SK-N-SH treated with all-trans-retinoic acid at 6 μM for 48 hours (cell line): ENCODE measurements at regions not wholly inside any gene's neighbourhood (a gene's known extent, or its start where the extent isn't known, plus 50 kb on each side); places are given as distances from the start of the nearest gene placed in this dataset.

Source experiments
- BACH2 ChIP-seq: fragments of 250-450 bp; sonication (Bioruptor Pico); IDR thresholded peaks from 2 replicates; pipeline ENCODE4 v1.9.0; 2021; ENCODE audit warnings: mild to moderate bottlenecking, borderline replicate concordance
- CREB5 ChIP-seq: fragments of 250-450 bp; sonication (Bioruptor Pico); IDR thresholded peaks from 2 replicates; pipeline ENCODE4 v1.5.1; 2020; ENCODE audit warnings: low read depth, mild to moderate bottlenecking, moderate library complexity
- ISL1 ChIP-seq: fragments of 250-450 bp; sonication (Bioruptor Pico); IDR thresholded peaks from 2 replicates; pipeline ENCODE4 v2.1.2; 2022; ENCODE audit warnings: mild to moderate bottlenecking, moderate library complexity
- PATZ1 ChIP-seq: fragments of 250-450 bp; sonication (Bioruptor Pico); IDR thresholded peaks from 2 replicates; pipeline ENCODE4 v1.8.0; 2020; ENCODE audit warnings: mild to moderate bottlenecking, moderate library complexity, borderline replicate concordance
- SNAI2 ChIP-seq: fragments of 250-450 bp; sonication (Bioruptor Pico); IDR thresholded peaks from 2 replicates; pipeline ENCODE4 v1.5.0; 2020; ENCODE audit warnings: mild to moderate bottlenecking, moderate library complexity
- TCF4 ChIP-seq: fragments of 250-450 bp; sonication (Bioruptor Pico); IDR thresholded peaks from 2 replicates; pipeline ENCODE4 v1.8.0; 2021; ENCODE audit warnings: mild to moderate bottlenecking, moderate library complexity, borderline replicate concordance
- TOX ChIP-seq: fragments of 250-450 bp; sonication (Bioruptor Pico); IDR thresholded peaks from 2 replicates; pipeline ENCODE4 v1.8.0; 2021; ENCODE audit warnings: mild to moderate bottlenecking, moderate library complexity, borderline replicate concordance
- ZFP3 ChIP-seq: fragments of 250-450 bp; sonication (Bioruptor Pico); IDR thresholded peaks from 2 replicates; pipeline ENCODE4 v1.5.0; 2020; ENCODE audit warnings: mild to moderate bottlenecking, moderate library complexity
- ZFP30 ChIP-seq: fragments of 450-650 bp; formaldehyde crosslinking; IDR thresholded peaks from 2 replicates; pipeline ENCODE4 v1.5.0; 2022; ENCODE audit warnings: mild to moderate bottlenecking, moderate library complexity
- ZNF565 ChIP-seq: fragments of 450-650 bp; formaldehyde crosslinking; conservative IDR thresholded peaks from 2 replicates; pipeline ENCODE4 v1.5.0; 2020; ENCODE audit warnings: low read depth, mild to moderate bottlenecking, moderate library complexity
- ZNF70 ChIP-seq: fragments of 450-650 bp; formaldehyde crosslinking; IDR thresholded peaks from 2 replicates; pipeline ENCODE4 v1.5.0; 2020; ENCODE audit warnings: mild to moderate bottlenecking, moderate library complexity

DNA sequence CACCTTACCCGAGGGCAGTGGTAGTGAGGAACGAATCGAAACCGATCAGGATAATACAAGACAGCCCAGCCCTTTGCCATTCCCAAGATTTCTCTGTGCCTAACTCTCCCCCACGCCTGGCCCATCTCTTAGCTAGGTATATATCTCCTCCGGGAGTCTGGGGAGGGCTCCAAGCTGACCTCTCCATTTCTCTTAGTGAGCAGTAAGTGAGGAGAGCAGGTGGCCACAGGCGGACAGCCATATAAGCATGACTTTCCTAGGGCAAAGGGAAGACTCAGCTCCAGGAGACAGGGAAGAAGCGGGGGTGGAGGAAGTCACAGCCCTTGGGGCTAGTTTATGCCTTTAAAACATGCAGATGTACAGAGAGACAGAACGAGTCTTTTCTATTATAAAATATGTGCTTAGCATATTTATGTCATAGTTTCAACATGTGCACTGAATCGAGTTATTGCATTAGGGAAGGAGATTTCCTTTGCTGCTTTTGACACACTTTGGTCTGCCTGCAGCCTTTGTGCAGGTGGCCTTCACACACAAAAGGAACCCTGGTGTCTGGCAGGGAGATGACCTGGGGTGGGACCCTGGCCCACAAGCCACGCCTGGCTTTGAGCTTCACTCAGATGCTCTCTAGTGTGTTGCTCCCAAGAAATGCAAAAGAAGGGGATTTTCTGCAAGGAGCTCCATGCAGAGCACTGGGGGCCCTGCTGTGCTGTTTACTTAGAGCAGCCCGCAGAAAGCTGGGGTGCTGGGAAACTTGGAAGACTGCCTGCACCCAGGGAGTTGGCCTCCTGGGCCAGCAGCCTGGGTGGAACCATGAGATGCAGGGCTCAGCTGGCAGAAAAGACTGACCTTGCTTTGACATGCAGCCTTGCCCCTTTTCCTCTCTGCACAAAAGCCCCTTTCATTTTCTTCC lies 613.3 kb downstream of the BCOR start:
- no peak for TF ChIP-seq ZNF565 (CRISPR knock-in tag)
- no peak for TF ChIP-seq PATZ1 (CRISPR knock-in tag)
- no peak for TF ChIP-seq SNAI2 (CRISPR knock-in tag)
- no peak for TF ChIP-seq TOX
- no peak for TF ChIP-seq BACH2 (CRISPR knock-in tag)
- no peak for TF ChIP-seq CREB5
- no peak for TF ChIP-seq ZNF70
- TF ChIP-seq ZFP3 (CRISPR knock-in tag) = no peak
- TF ChIP-seq ISL1 (CRISPR knock-in tag) = no peak
- no peak for TF ChIP-seq ZFP30 (CRISPR knock-in tag)
- no peak for TF ChIP-seq TCF4 (CRISPR knock-in tag)
